Fibroblast of lung (primary cell): ENCODE measurements at regions not wholly inside any gene's neighbourhood (a gene's known extent, or its start where the extent isn't known, plus 50 kb on each side); places are given as distances from the start of the nearest gene placed in this dataset.

Experiments used
- DNase-seq, 2 donors: peaks; one replicate each; pipeline versions ENCODE4 v3.0.0 to v3.0.0-alpha.2; 2010; ENCODE audit warnings: low read depth in 2 of 2
- H2AFZ ChIP-seq: 2 replicates; pipeline ENCODE4 v1.5.1; 2012; ENCODE audit warnings: low read length, control low read depth, inconsistent platforms
- H3K27ac ChIP-seq: 2 replicates; pipeline ENCODE4 v1.5.1; 2011; ENCODE audit warnings: low read length, control low read depth; ENCODE audit not compliant: insufficient read depth
- H3K27me3 ChIP-seq: 2 replicates; pipeline ENCODE4 v1.5.1; 2011; ENCODE audit warnings: mild to moderate bottlenecking, low read length; ENCODE audit not compliant: control insufficient read depth, insufficient read depth
- H3K36me3 ChIP-seq: 2 replicates; pipeline ENCODE4 v1.5.1; 2011; ENCODE audit warnings: low read length; ENCODE audit not compliant: control insufficient read depth, insufficient read depth
- H3K4me1 ChIP-seq: 2 replicates; pipeline ENCODE4 v1.5.1; 2011; ENCODE audit warnings: low read length; ENCODE audit not compliant: control insufficient read depth, insufficient read depth; ENCODE audit errors: extremely low read depth
- H3K4me2 ChIP-seq: 2 replicates; pipeline ENCODE4 v1.5.1; 2011; ENCODE audit warnings: low read length, control low read depth; ENCODE audit not compliant: insufficient read depth; ENCODE audit errors: extremely low read depth
- H3K4me3 ChIP-seq, 4 experiments: fragments of 200-600 bp in 1 of 4; sonication (generic) in 1 of 4; replicated peaks in 1 of 4; 2 replicates each; pipeline ENCODE4 v1.5.1; 2011 to 2016; ENCODE audit warnings: low read length in 4 of 4, low read depth in 3 of 4, mild to moderate bottlenecking in 3 of 4, control low read depth in 2 of 4, inconsistent platforms in 1 of 4, mixed read lengths in 1 of 4; ENCODE audit not compliant: insufficient read depth in 1 of 4; ENCODE audit errors: control extremely low read depth in 1 of 4
- H3K79me2 ChIP-seq: 2 replicates; pipeline ENCODE4 v1.5.1; 2012; ENCODE audit warnings: mild to moderate bottlenecking, low read length, inconsistent platforms; ENCODE audit not compliant: control insufficient read depth, insufficient read depth
- H3K9ac ChIP-seq: 2 replicates; pipeline ENCODE4 v1.5.1; 2011; ENCODE audit warnings: mild to moderate bottlenecking, low read length, control low read depth; ENCODE audit not compliant: insufficient read depth
- H3K9me3 ChIP-seq: 2 replicates; pipeline ENCODE4 v1.5.1; 2012; ENCODE audit warnings: low read depth, low read length; ENCODE audit not compliant: control insufficient read depth, insufficient read depth
- H4K20me1 ChIP-seq: 2 replicates; pipeline ENCODE4 v1.5.1; 2011; ENCODE audit warnings: low read length; ENCODE audit not compliant: control insufficient read depth, insufficient read depth; ENCODE audit errors: extremely low read depth
- CTCF ChIP-seq, 2 donors: IDR thresholded peaks in 1 of 2; conservative IDR thresholded peaks in 1 of 2; 1 replicate in 1 of 2; 2 replicates in 1 of 2; pipeline ENCODE4 v1.5.1; 2011 to 2012; ENCODE audit warnings: low read length in 2 of 2, control low read depth in 1 of 2, inconsistent platforms in 1 of 2, low read depth in 1 of 2, mild to moderate bottlenecking in 1 of 2
- EZH2 ChIP-seq: IDR thresholded peaks from 2 replicates; pipeline ENCODE4 v1.5.1; 2012; ENCODE audit warnings: low read length, control low read depth, mild to moderate bottlenecking; ENCODE audit errors: missing control alignments

GRCh38 chr1:196105901-196106300, 502.3 kb downstream of the KCNT2 start:
- Histone ChIP-seq H3K27ac (no peak overlapping the region), H2AFZ (no peak overlapping the region), H3K4me3 (no peak overlapping the region), H3K9ac (no peak overlapping the region), H3K9me3 (no peaks in the 10 kb centered on the region), H3K4me2 (no peak overlapping the region), H3K4me1 (no peaks in the 10 kb centered on the region), H4K20me1 (no peaks in the 10 kb centered on the region), H3K27me3 (no peaks in the 10 kb centered on the region), H3K79me2 (no peaks in the 10 kb centered on the region), H3K36me3 (no peaks in the 10 kb centered on the region)
- peak in 1 of 2 donors; percentile 54 for DNase-seq
- no peak for TF ChIP-seq CTCF (conservative IDR thresholded peaks at IDR 0.05 in 1 of 2, IDR thresholded peaks at IDR 0.05 in 1 of 2; ENCODE audit: low read depth in 1 of 2, low read length in 2 of 2)
- TF ChIP-seq EZH2: no peak

GRCh38 chr1:196102826-196103225, 505.4 kb downstream of the KCNT2 start:
- Histone ChIP-seq H3K36me3 (no peaks in the 10 kb centered on the region), H3K9me3 (no peaks in the 10 kb centered on the region), H3K4me3 (no peak overlapping the region), H2AFZ (no peak overlapping the region), H4K20me1 (no peaks in the 10 kb centered on the region), H3K27me3 (no peaks in the 10 kb centered on the region), H3K4me1 (no peaks in the 10 kb centered on the region), H3K4me2 (no peak overlapping the region), H3K79me2 (no peaks in the 10 kb centered on the region), H3K27ac (no peak overlapping the region), H3K9ac (no peak overlapping the region)
- TF ChIP-seq CTCF (conservative IDR thresholded peaks at IDR 0.05 in 1 of 2, IDR thresholded peaks at IDR 0.05 in 1 of 2; ENCODE audit: low read depth in 1 of 2, low read length in 2 of 2) (no peak), EZH2 (no peak)
- no peak for DNase-seq

- no peaks in the 10 kb centered on the region for H3K4me1 ChIP-seq
- H4K20me1 ChIP-seq: no peaks in the 10 kb centered on the region
- no peaks in the 10 kb centered on the region for H3K27me3 ChIP-seq
- H3K4me2 ChIP-seq: no peak overlapping the region
- no peaks in the 10 kb centered on the region for H3K36me3 ChIP-seq
- no peak overlapping the region for H3K4me3 ChIP-seq
- DNase-seq: no peak
- H3K9ac ChIP-seq: no peak overlapping the region
- no peaks in the 10 kb centered on the region for H3K9me3 ChIP-seq
- H3K79me2 ChIP-seq: no peaks in the 10 kb centered on the region
- no peak overlapping the region for H2AFZ ChIP-seq
- H3K27ac ChIP-seq: no peak overlapping the region
- TF ChIP-seq CTCF (conservative IDR thresholded peaks at IDR 0.05 in 1 of 2, IDR thresholded peaks at IDR 0.05 in 1 of 2; ENCODE audit: low read depth in 1 of 2, low read length in 2 of 2) (no peak), EZH2 (no peak)
These were observed 510.2 kb downstream of the KCNT2 start for GRCh38 chr1:196098000-196098399.
